Colonic mucosa (tissue), 4 donors: ENCODE measurements at regions not wholly inside any gene's neighbourhood (a gene's known extent, or its start where the extent isn't known, plus 50 kb on each side); places are given as distances from the start of the nearest gene placed in this dataset.

Experiments used
- DNase-seq: peaks from one replicate; pipeline ENCODE4 v3.0.0-alpha.2; 2020
- H3K27ac ChIP-seq: fragments of 200-600 bp; one replicate; pipeline ENCODE4 v1.8.0; 2021
- H3K27me3 ChIP-seq: fragments of 200-600 bp; one replicate; pipeline ENCODE4 v1.8.0; 2021
- H3K36me3 ChIP-seq: fragments of 200-600 bp; one replicate; pipeline ENCODE4 v1.8.0; 2021
- H3K4me1 ChIP-seq: fragments of 200-600 bp; one replicate; pipeline ENCODE4 v1.8.0; 2021; ENCODE audit warnings: mild to moderate bottlenecking
- H3K4me3 ChIP-seq: fragments of 200-600 bp; one replicate; pipeline ENCODE4 v1.8.0; 2021
- H3K9ac ChIP-seq, 2 donors: one replicate each; pipeline ENCODE4 v1.7.0; 2013; ENCODE audit warnings: control low read depth in 2 of 2, low read depth in 2 of 2, low read length in 2 of 2
- H3K9me3 ChIP-seq: fragments of 200-600 bp; one replicate; pipeline ENCODE4 v1.8.0; 2021
- intact Hi-C: fragments of 100-400 bp; cut with DNase I; formaldehyde crosslinking; loops from one replicate; pipeline ENCODE4 v1.14.1; 2022
- TF ChIP-seq, protein P1 (sequence below): fragments of 200-600 bp; IDR thresholded peaks from one replicate; pipeline ENCODE4 v1.8.0; 2022; ENCODE audit warnings: antibody characterized with exemption, mild to moderate bottlenecking
- donor health status: healthy.
- donor health status: DM: no; HTN: no; CAD: no.
- donor health status: DM: no; HTN: no; CAD: no.

DNA sequence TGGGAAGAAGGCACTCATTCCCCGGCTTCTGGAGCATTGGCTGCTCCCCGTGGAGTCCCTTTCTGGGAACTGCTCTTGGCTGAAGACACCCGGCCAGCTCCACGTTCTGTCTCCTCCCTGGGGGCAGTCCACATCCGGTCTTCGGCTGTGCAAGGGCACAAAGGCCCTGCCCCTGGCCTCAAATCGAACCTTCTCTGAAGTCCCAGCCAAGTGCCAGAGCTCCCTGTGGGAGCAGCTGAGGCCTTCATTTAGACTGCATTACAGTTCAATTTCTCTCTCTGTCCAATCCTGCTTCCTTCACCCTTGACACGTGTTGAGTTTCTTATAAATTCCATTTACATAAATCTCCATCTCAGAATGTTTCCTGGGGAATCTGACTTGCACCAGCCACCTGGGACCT, 132.9 kb upstream of the POU3F1 start:
- no peaks in the 10 kb centered on the region for H3K27me3 ChIP-seq
- TF ChIP-seq, protein P1, sequence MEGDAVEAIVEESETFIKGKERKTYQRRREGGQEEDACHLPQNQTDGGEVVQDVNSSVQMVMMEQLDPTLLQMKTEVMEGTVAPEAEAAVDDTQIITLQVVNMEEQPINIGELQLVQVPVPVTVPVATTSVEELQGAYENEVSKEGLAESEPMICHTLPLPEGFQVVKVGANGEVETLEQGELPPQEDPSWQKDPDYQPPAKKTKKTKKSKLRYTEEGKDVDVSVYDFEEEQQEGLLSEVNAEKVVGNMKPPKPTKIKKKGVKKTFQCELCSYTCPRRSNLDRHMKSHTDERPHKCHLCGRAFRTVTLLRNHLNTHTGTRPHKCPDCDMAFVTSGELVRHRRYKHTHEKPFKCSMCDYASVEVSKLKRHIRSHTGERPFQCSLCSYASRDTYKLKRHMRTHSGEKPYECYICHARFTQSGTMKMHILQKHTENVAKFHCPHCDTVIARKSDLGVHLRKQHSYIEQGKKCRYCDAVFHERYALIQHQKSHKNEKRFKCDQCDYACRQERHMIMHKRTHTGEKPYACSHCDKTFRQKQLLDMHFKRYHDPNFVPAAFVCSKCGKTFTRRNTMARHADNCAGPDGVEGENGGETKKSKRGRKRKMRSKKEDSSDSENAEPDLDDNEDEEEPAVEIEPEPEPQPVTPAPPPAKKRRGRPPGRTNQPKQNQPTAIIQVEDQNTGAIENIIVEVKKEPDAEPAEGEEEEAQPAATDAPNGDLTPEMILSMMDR = no peak
- no peaks in the 10 kb centered on the region for H3K36me3 ChIP-seq
- no peak overlapping the region for H3K27ac ChIP-seq
- no peak for DNase-seq
- H3K9ac ChIP-seq = no peak overlapping the region
- intact Hi-C loops = no loop called here
- no peaks in the 10 kb centered on the region for H3K4me1 ChIP-seq
- no peak overlapping the region for H3K4me3 ChIP-seq
- H3K9me3 ChIP-seq = no peaks in the 10 kb centered on the region

DNA sequence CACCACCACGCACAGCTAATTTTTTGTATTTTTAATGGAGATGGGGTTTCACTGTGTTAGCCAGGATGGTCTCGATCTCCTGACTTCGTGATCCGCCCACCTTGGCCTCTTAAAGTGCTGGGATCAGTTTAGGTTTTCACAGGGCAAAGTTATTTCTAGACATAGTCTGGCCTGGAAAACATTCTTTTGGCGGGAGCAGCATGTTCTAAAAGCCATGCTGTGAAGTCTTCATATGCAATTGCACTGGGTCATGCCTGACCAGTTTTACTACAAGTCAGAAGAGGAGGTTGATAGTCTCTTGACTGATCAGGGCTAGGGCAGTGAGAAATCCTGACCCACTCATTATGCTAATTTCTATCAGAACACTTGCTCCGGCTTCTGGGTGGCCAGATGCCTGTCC, 131.6 kb upstream of the POU3F1 start:
- Histone ChIP-seq H3K9me3 (no peaks in the 10 kb centered on the region), H3K36me3 (no peaks in the 10 kb centered on the region), H3K4me3 (no peak overlapping the region), H3K27ac (no peak overlapping the region), H3K27me3 (no peaks in the 10 kb centered on the region), H3K9ac (no peak overlapping the region), H3K4me1 (no peaks in the 10 kb centered on the region)
- intact Hi-C loops = no loop called here
- TF ChIP-seq, protein P1 = no peak
- no peak for DNase-seq

DNA sequence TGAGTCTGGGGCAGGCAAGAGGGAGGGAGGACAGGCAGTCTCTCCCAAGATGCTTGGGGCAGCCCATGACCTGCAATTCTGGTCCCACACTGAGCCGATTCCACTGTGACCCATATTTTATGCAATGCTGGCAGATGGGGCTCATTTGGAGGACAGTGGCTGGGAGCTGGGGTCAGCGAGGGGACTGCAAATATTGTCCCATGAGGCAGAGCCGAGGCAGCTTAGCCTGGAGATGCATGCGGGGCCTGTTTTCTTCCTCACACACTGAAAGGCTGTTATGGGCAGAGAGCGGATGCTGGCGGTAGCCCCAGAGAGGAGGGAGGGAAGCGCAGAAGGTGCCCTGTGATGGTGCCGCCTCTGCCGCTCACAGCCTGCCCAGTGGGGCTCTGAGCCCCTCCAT, 128.5 kb upstream of the POU3F1 start:
- no peak for DNase-seq
- H3K9ac ChIP-seq = no peak overlapping the region
- H3K27me3 ChIP-seq = no peaks in the 10 kb centered on the region
- no peaks in the 10 kb centered on the region for H3K36me3 ChIP-seq
- no peaks in the 10 kb centered on the region for H3K4me1 ChIP-seq
- TF ChIP-seq, protein P1 = no peak
- H3K4me3 ChIP-seq = no peak overlapping the region
- intact Hi-C loops = no loop called here
- no peaks in the 10 kb centered on the region for H3K9me3 ChIP-seq
- H3K27ac ChIP-seq = no peak overlapping the region

DNA sequence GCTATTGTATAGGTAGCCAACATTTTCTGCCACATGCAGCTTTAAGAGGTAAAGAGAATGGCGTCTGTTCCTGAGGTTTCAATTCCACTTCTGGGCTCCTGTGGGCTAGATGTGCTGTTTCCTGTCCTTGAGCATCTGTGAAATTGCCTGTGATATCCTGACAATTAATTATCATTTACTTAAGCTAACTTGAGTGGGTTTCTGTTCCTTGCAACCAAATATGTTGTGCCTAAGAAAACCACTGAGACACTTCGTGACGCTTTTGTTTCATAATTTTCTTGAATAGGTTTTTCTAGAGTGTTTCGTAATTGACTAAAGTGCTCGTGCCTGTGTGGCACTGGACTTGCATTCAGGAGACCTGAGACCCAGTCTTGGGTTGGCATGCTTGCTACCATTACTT, 127.3 kb upstream of the POU3F1 start:
- H3K36me3 ChIP-seq = no peaks in the 10 kb centered on the region
- H3K9me3 ChIP-seq = no peaks in the 10 kb centered on the region
- no peak overlapping the region for H3K4me3 ChIP-seq
- no peaks in the 10 kb centered on the region for H3K27me3 ChIP-seq
- H3K9ac ChIP-seq = no peak overlapping the region
- no peak overlapping the region for H3K27ac ChIP-seq
- H3K4me1 ChIP-seq = no peaks in the 10 kb centered on the region
- intact Hi-C loops = no loop called here
- no peak for DNase-seq
- TF ChIP-seq, protein P1 = no peak

DNA sequence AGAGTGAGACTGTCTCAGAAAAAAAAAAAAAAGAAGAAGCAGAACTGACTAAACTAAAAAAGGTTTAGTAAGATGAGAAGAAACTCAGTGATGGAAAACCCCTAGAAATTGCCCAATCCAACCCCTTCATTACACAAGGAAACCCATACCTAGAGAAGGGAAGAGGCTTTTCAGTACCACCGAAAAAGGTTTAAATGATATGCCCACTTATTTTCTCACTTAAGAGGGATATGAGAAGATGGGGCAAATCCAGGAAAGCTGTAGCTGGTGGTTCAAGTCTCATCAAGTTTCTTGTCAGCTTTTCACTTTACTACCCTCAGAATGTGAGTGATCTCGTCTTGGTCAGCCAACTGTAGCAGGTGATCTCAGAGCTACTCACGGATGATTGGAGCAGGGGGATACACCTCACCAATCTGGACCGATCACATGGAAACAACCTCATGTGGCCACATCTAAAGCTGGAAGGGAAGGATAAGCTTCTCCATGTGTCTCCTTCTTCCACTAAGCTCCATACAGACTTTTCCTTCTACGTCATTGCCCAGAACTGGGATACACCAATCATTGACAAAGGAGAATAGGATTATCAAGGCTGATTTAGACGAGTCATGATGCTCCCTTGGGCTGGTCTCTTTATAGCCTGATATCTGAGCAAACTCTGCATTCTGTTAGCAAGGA, 126.7 kb upstream of the POU3F1 start:
- H3K9ac ChIP-seq = no peak overlapping the region
- intact Hi-C loops = no loop called here
- TF ChIP-seq, protein P1 = no peak
- H3K27ac ChIP-seq = no peak overlapping the region
- H3K4me3 ChIP-seq = no peak overlapping the region
- no peaks in the 10 kb centered on the region for H3K9me3 ChIP-seq
- no peaks in the 10 kb centered on the region for H3K27me3 ChIP-seq
- no peak for DNase-seq
- no peaks in the 10 kb centered on the region for H3K4me1 ChIP-seq
- H3K36me3 ChIP-seq = no peaks in the 10 kb centered on the region
